NCI-H446 (cell line): ENCODE measurements at regions not wholly inside any gene's neighbourhood (a gene's known extent, or its start where the extent isn't known, plus 50 kb on each side); places are given as distances from the start of the nearest gene placed in this dataset.
"Not testable (repeated sequence)": the region's sequence is repeated elsewhere in the genome, so short reads cannot be mapped to it uniquely, and the experiment has no call there.

Experiments
- DNase-seq, 2 experiments: peaks; one replicate each; lab custom pipeline; 2025; lab: John Stamatoyannopoulos, UW

- DNase-seq = no peak
Observed at GRCh38 chr14:105919458-105920150, 393.2 kb downstream of the TMEM121 start.

- DNase-seq = not testable (repeated sequence)
Observed at GRCh38 chr14:105920151-105920700, 393.8 kb downstream of the TMEM121 start.

- DNase-seq = not testable (repeated sequence)
Observed at GRCh38 chr14:105920803-105921755, 394.7 kb downstream of the TMEM121 start.

- not testable (repeated sequence) for DNase-seq
Observed at GRCh38 chr14:105921781-105922180, 395.4 kb downstream of the TMEM121 start.

GRCh38 chr14:105923520-105924191 is 397.3 kb downstream of the TMEM121 start:
- DNase-seq = not testable (repeated sequence)

GRCh38 chr14:105924951-105925591 is 398.7 kb downstream of the TMEM121 start:
- no peak for DNase-seq

GRCh38 chr14:105925615-105926372 is 399.4 kb downstream of the TMEM121 start:
- no peak for DNase-seq

- DNase-seq = no peak
Observed at GRCh38 chr14:105926373-105927095, 400.2 kb downstream of the TMEM121 start.

GRCh38 chr14:105927096-105928060 is 401.0 kb downstream of the TMEM121 start:
- DNase-seq = no peak

GRCh38 chr14:105928171-105929111 is 402.1 kb downstream of the TMEM121 start:
- DNase-seq = not testable (repeated sequence)

- no peak for DNase-seq
Observed at GRCh38 chr14:105929327-105930081, 403.1 kb downstream of the TMEM121 start.

GRCh38 chr14:105930572-105930971 is 404.2 kb downstream of the TMEM121 start:
- DNase-seq = no peak

GRCh38 chr14:105931808-105932483 is 405.6 kb downstream of the TMEM121 start:
- DNase-seq = no peak

- no peak for DNase-seq
Observed at GRCh38 chr14:105933238-105933637, 406.9 kb downstream of the TMEM121 start.

GRCh38 chr14:105935384-105935783 is 409.0 kb downstream of the TMEM121 start:
- DNase-seq = no peak

GRCh38 chr14:105937253-105938054 is 411.1 kb downstream of the TMEM121 start:
- no peak for DNase-seq
